Right lobe of liver (tissue), 6 donors: ENCODE measurements at regions not wholly inside any gene's neighbourhood (a gene's known extent, or its start where the extent isn't known, plus 50 kb on each side); places are given as distances from the start of the nearest gene placed in this dataset.

Experiments used
- ATAC-seq, 4 donors: fragments of 200-7000 bp; cut with Tn5 transposase; one replicate each; pipeline ENCODE4 v1.9.1; 2020; ENCODE audit warnings: mild to moderate bottlenecking in 4 of 4, moderate library complexity in 4 of 4
- DNase-seq, 3 donors: peaks; one replicate each; pipeline ENCODE4 v3.0.0-alpha.2; 2020
- H3K27ac ChIP-seq, 3 donors: fragments of 200-600 bp; one replicate each; pipeline ENCODE4 v1.8.0; 2022
- H3K27me3 ChIP-seq, 2 donors: fragments of 200-600 bp; one replicate each; pipeline ENCODE4 v1.8.0; 2022
- H3K36me3 ChIP-seq, 4 donors: fragments of 200-600 bp; sonication (generic) in 1 of 4; one replicate each; pipeline versions ENCODE4 v1.5.1 to v1.8.0; 2017 to 2022; ENCODE audit warnings: control low read depth in 1 of 4
- H3K4me1 ChIP-seq, 4 donors: fragments of 200-600 bp; sonication (generic) in 1 of 4; one replicate each; pipeline versions ENCODE4 v1.5.1 to v1.8.0; 2017 to 2022; ENCODE audit warnings: control low read depth in 1 of 4
- H3K4me3 ChIP-seq, 3 donors: fragments of 200-600 bp; one replicate each; pipeline ENCODE4 v1.8.0; 2022
- H3K9me3 ChIP-seq, 4 donors: fragments of 200-600 bp; sonication (generic) in 1 of 4; one replicate each; pipeline versions ENCODE4 v1.5.1 to v1.8.0; 2017 to 2022; ENCODE audit warnings: control low read depth in 1 of 4
- CTCF ChIP-seq, 4 donors: fragments of 200-600 bp in 3 of 4; fragments of 450-650 bp in 1 of 4; IDR thresholded peaks; one replicate each; pipeline versions ENCODE4 v1.5.1 to v1.8.0; 2016 to 2022; ENCODE audit warnings: antibody characterized with exemption in 4 of 4, mild to moderate bottlenecking in 2 of 4
- POLR2A ChIP-seq: fragments of 450-650 bp; IDR thresholded peaks from one replicate; pipeline ENCODE4 v1.6.1; 2017; ENCODE audit warnings: antibody characterized with exemption, mild to moderate bottlenecking
- WGBS: methylation state at CpG from one replicate; pipeline ENCODE4 v1.1.6; 2018; ENCODE audit warnings: low coverage, low lambda C conversion rate; ENCODE audit not compliant: insufficient coverage; ENCODE audit errors: missing lambda C conversion rate; 5-methylcytosine and 5-hydroxymethylcytosine counted together
- intact Hi-C, 2 donors: fragments of 100-400 bp; cut with DNase I; formaldehyde crosslinking; loops; one replicate each; pipeline versions ENCODE4 v1.11.2 to v1.14.1; 2022
- donor health status: DM: no; HTN: yes; CAD: no.
- donor health status: DM: no; HTN: no; CAD: no.
- donor health status: DM: no; HTN: no; CAD: no.
- donor health status: DM: no; HTN: yes; CAD: no.
- donor health status: DM: no; HTN: yes; CAD: no.

GRCh38 chr4:43238008-43238407, 345.5 kb downstream of the GRXCR1 start:
- no peaks in the 10 kb centered on the region for H3K4me1 ChIP-seq
- no peak overlapping the region for H3K27ac ChIP-seq
- H3K36me3 ChIP-seq = no peaks in the 10 kb centered on the region
- DNase-seq (no peak), ATAC-seq (no peak)
- H3K27me3 ChIP-seq = no peaks in the 10 kb centered on the region
- no peaks in the 10 kb centered on the region for H3K9me3 ChIP-seq
- H3K4me3 ChIP-seq = no peak overlapping the region
- intact Hi-C loops = no loop called here
- WGBS = 26% methylated on average over 1 of the region's 1 CpG
- no peak for TF ChIP-seq POLR2A
- TF ChIP-seq CTCF (IDR thresholded peaks at IDR 0.05) = no peak

GRCh38 chr4:43238585-43238984, 346.1 kb downstream of the GRXCR1 start:
- ATAC-seq (no peak), DNase-seq (no peak)
- Histone ChIP-seq H3K4me3 (no peak overlapping the region), H3K4me1 (no peaks in the 10 kb centered on the region), H3K27ac (no peak overlapping the region), H3K36me3 (no peaks in the 10 kb centered on the region), H3K9me3 (no peaks in the 10 kb centered on the region), H3K27me3 (no peaks in the 10 kb centered on the region)
- intact Hi-C loops = no loop called here
- no peak for TF ChIP-seq POLR2A
- TF ChIP-seq CTCF (IDR thresholded peaks at IDR 0.05) = no peak

GRCh38 chr4:43241104-43241503, 348.6 kb downstream of the GRXCR1 start:
- TF ChIP-seq CTCF (IDR thresholded peaks at IDR 0.05) = no peak
- no peak for TF ChIP-seq POLR2A
- ATAC-seq = no peak
- no peaks in the 10 kb centered on the region for H3K4me1 ChIP-seq

GRCh38 chr4:43242606-43243005, 350.1 kb downstream of the GRXCR1 start:
- Histone ChIP-seq H3K27me3 (no peaks in the 10 kb centered on the region), H3K27ac (no peak overlapping the region), H3K4me3 (no peak overlapping the region), H3K36me3 (no peaks in the 10 kb centered on the region), H3K4me1 (no peaks in the 10 kb centered on the region), H3K9me3 (no peaks in the 10 kb centered on the region)
- no peak for TF ChIP-seq POLR2A
- no peak for TF ChIP-seq CTCF (IDR thresholded peaks at IDR 0.05)
- no peak for ATAC-seq
- 6% methylated on average over 2 of the region's 2 CpGs for WGBS
- no peak for DNase-seq
- intact Hi-C loops = no loop called here

More at GRCh38 chr4:43241104-43241503, 348.6 kb downstream of the GRXCR1 start:
- H3K27me3 ChIP-seq = no peaks in the 10 kb centered on the region
- DNase-seq = no peak
- H3K36me3 ChIP-seq = no peaks in the 10 kb centered on the region
- no peak overlapping the region for H3K27ac ChIP-seq
- intact Hi-C loops = no loop called here
- H3K4me3 ChIP-seq = no peak overlapping the region
- no peaks in the 10 kb centered on the region for H3K9me3 ChIP-seq

GRCh38 chr4:43243433-43244116, 351.1 kb downstream of the GRXCR1 start:
- no peaks in the 10 kb centered on the region for H3K36me3 ChIP-seq
- 57% methylated on average over 4 of the region's 4 CpGs for WGBS
- H3K4me3 ChIP-seq = no peak overlapping the region
- no peak for ATAC-seq
- H3K27ac ChIP-seq = no peak overlapping the region
- intact Hi-C loops = no loop called here
- H3K4me1 ChIP-seq = no peaks in the 10 kb centered on the region
- DNase-seq = no peak
- H3K9me3 ChIP-seq = no peaks in the 10 kb centered on the region
- no peaks in the 10 kb centered on the region for H3K27me3 ChIP-seq
- TF ChIP-seq POLR2A = no peak
- no peak for TF ChIP-seq CTCF (IDR thresholded peaks at IDR 0.05)
